ENCODE measurements at regions not wholly inside any gene's neighbourhood (a gene's known extent, or its start where the extent isn't known, plus 50 kb on each side); places are given as distances from the start of the nearest gene placed in this dataset.

GRCh38 chr4:174173360-174173759 lies 110.1 kb downstream of the FBXO8 start:
- TF ChIP-seq CTCF (IDR thresholded peaks at IDR 0.05) = no peak
- no peak for TF ChIP-seq POLR2A (IDR thresholded peaks at IDR 0.05)

Measured in right lobe of liver (tissue), 4 donors.